ENCODE measurements at regions not wholly inside any gene's neighbourhood (a gene's known extent, or its start where the extent isn't known, plus 50 kb on each side); places are given as distances from the start of the nearest gene placed in this dataset.

DNA sequence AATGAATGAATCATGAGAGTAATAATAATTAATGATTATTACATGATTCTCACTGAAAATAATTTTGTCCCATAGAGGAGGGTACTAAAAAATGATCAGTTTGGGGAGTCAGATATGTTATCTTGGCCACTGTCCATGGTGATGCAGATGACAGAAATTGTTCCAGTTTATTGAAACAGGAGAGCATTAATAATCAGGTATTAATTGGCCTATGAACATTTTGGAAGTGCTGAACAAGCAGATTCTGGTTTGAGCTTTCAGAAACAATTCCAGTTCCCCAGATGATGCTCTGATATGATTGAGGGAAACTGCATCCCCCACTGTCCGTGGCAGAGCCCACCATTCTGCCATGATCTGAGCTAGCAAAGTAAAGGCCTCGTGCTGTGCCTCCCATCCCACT, 345.2 kb downstream of the ZSWIM6 start:
- DNase-seq (no peak), ATAC-seq (no peak)
- no peaks in the 10 kb centered on the region for H3K4me1 Mint-ChIP-seq
- no peak overlapping the region for H3K27ac Mint-ChIP-seq
- no peak overlapping the region for H3K4me3 Mint-ChIP-seq
- no peaks in the 10 kb centered on the region for H3K36me3 Mint-ChIP-seq (ENCODE audit: low read depth)
- H3K27me3 Mint-ChIP-seq = peaks cover 3% of the 10 kb centered on the region
- no peaks in the 10 kb centered on the region for H3K9me3 Mint-ChIP-seq

DNA sequence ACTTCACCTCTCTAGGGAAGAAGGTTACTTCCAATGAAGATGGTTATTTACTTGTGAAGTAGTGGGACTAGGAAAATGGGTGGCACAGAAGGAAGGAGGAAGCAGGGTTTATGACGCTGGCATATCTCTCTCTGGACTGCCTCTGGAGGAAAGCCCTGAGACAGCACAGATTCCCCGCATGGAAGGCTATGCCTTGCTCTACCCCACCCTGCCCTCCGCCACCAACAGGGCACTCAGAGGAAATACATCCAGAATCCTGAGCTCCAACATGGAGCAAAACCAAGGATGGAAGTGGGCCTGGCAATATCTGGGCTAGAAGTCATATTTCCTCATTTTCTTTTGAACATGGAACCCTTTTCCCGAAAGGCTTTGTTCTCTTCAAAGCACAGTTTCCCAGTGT, 346.9 kb downstream of the ZSWIM6 start:
- no peak for DNase-seq
- ATAC-seq = no peak
- Mint-ChIP-seq H3K36me3 (ENCODE audit: low read depth) (no peaks in the 10 kb centered on the region), H3K9me3 (no peaks in the 10 kb centered on the region), H3K27ac (no peak overlapping the region), H3K4me3 (no peak overlapping the region), H3K27me3 (peaks cover 3% of the 10 kb centered on the region), H3K4me1 (no peaks in the 10 kb centered on the region)

DNA sequence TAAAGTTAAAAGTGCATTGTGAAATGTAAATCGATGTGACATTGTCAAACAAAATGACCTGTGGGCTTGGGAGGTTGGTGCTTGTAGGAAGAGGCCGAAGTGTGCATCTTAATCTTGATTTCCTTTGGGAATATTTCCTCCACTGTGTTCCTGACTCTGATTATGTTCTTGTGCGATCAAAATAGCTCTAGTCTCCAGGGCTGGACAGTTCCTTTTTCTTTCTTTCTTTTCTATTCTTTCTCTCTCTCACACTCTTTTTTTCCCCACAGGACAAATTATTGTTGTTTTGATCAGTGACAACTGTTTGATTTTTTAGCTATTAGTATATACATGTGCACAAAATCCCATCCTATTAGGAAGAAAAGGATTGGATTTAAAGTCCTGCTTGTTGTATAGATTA, 347.5 kb downstream of the ZSWIM6 start:
- ATAC-seq = no peak
- H3K27me3 Mint-ChIP-seq = peaks cover 5% of the 10 kb centered on the region
- H3K27ac Mint-ChIP-seq = no peak overlapping the region
- DNase-seq = no peak
- no peaks in the 10 kb centered on the region for H3K36me3 Mint-ChIP-seq (ENCODE audit: low read depth)
- H3K4me1 Mint-ChIP-seq = no peaks in the 10 kb centered on the region
- no peak overlapping the region for H3K4me3 Mint-ChIP-seq
- H3K9me3 Mint-ChIP-seq = no peaks in the 10 kb centered on the region

DNA sequence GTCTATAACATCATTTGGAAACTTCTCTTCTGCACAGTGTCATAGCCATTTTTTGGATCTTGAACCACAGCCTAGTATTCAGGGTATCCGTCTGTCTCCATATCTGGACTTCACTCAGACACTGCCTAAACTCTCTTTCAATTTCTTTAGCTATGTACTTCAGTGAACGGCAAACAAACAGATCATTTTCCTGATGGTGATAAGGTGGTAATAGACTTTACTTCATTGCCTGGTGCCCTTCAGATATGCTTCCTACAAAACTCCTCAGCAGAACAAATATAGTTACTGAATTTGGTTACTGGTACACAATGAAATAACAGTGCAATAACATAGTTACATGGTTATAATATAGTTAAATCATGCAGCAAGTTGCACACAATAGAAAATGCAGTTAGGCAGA, 348.2 kb downstream of the ZSWIM6 start:
- no peaks in the 10 kb centered on the region for H3K4me1 Mint-ChIP-seq
- no peak for ATAC-seq
- H3K4me3 Mint-ChIP-seq = no peak overlapping the region
- no peak for DNase-seq
- H3K36me3 Mint-ChIP-seq (ENCODE audit: low read depth) = no peaks in the 10 kb centered on the region
- H3K27me3 Mint-ChIP-seq = peaks cover 6% of the 10 kb centered on the region
- H3K9me3 Mint-ChIP-seq = no peaks in the 10 kb centered on the region
- no peak overlapping the region for H3K27ac Mint-ChIP-seq

DNA sequence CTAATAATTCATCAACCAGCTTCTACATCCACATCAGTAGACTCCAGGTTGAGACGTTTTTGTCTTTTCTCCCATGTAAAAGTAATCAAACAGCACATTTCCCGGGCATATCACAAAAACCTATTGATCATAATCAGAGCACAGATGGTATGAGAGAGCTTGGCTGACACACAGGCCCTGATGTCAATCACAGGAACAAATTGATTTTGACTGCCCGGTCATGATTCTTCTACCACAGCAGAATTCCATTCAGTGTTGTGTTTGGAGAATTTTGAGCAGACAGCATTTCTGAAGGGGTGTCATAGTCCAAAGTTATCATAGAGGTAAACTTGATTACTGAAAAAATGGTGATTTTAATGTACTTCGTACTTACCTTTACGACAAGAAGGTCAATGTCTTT, 351.1 kb downstream of the ZSWIM6 start:
- ATAC-seq (no peak), DNase-seq (no peak)
- Mint-ChIP-seq H3K27me3 (peaks cover 17% of the 10 kb centered on the region), H3K9me3 (no peaks in the 10 kb centered on the region), H3K27ac (no peak overlapping the region), H3K4me3 (no peak overlapping the region), H3K4me1 (no peaks in the 10 kb centered on the region), H3K36me3 (ENCODE audit: low read depth) (no peaks in the 10 kb centered on the region)

DNA sequence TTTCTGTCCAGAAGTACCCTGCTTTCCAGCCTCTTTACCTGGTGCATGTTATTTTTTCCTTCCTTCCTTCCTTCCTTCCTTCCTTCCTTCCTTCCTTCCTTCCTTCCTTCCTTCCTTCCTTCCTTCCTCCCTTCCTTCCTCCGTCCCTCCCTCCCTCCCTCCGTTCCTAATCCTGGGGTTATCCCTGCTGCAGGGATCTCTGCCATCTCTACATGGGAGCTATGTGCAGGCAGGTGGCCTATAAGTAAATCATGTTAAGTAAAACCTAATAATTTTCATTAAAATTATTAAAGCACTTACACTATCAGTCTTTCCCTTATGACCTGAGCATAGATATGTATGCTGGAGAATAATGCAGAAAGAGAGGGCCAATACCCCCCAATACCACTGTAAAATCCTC, 351.9 kb downstream of the ZSWIM6 start:
- H3K9me3 Mint-ChIP-seq = no peaks in the 10 kb centered on the region
- DNase-seq (no peak), ATAC-seq (no peak)
- no peaks in the 10 kb centered on the region for H3K4me1 Mint-ChIP-seq
- no peak overlapping the region for H3K4me3 Mint-ChIP-seq
- peaks cover 17% of the 10 kb centered on the region for H3K27me3 Mint-ChIP-seq
- H3K27ac Mint-ChIP-seq = no peak overlapping the region
- H3K36me3 Mint-ChIP-seq (ENCODE audit: low read depth) = no peaks in the 10 kb centered on the region

DNA sequence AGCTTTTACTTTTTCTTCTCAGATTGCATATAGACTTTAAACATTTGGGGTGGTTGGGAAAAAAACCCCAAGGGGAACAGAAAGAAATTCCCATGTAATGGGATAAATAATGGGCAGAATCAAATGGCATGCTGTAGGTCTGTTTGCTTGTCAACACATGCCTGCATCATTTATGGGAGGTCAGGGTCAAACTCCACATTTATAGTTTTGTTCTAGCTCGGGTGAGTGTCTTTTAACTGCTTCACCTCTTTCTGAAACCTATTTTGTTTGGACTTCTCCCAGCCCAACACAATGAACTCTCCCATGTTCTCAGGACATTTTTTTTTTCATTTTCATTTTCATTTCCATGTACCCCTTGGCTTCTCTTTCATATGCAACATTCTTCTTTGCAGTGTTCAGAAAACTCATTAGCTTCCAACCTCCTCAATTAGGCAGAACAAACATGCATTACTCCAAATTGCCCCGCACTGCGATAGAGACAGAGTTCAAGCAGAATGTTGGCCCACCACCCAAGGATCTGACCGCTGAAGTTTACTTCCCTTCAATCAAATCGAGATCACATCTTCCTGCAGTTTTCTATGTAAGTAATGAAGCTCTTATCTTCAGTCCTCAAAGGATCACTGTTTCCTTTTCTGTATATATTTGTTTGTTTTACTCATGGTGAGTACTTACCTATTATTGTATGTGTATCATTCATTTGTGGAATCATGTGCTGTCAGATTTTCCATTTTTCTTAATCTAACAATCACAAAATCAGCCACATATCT, 354.6 kb downstream of the ZSWIM6 start:
- H3K36me3 Mint-ChIP-seq (ENCODE audit: low read depth) = no peaks in the 10 kb centered on the region
- peaks cover 24% of the 10 kb centered on the region for H3K27me3 Mint-ChIP-seq
- no peaks in the 10 kb centered on the region for H3K4me1 Mint-ChIP-seq
- no peaks in the 10 kb centered on the region for H3K9me3 Mint-ChIP-seq
- no peak overlapping the region for H3K27ac Mint-ChIP-seq
- ATAC-seq (no peak), DNase-seq (no peak)
- no peak overlapping the region for H3K4me3 Mint-ChIP-seq

DNA sequence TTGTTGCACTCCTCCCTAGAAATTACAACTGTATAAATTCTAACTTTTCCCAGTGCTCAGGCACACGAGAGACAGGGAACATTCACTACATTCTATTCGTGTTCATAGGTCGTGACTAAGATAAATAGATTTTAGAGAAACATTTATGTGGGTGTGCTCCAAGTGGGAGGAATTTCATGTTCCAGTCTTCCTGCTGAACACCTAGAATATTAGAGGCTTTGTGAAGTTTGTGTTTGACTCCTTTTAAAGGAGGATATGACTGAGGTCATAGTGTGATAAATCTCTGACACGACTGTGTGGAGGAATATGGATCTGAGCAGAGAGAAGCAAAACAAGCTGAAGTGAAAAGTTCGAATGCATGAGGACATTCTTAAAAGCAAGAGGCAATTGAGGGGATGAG, 355.3 kb downstream of the ZSWIM6 start:
- Mint-ChIP-seq H3K4me3 (no peak overlapping the region), H3K9me3 (no peaks in the 10 kb centered on the region), H3K4me1 (no peaks in the 10 kb centered on the region), H3K27me3 (peaks cover 24% of the 10 kb centered on the region), H3K27ac (no peak overlapping the region), H3K36me3 (ENCODE audit: low read depth) (no peaks in the 10 kb centered on the region)
- ATAC-seq = no peak
- DNase-seq = no peak

DNA sequence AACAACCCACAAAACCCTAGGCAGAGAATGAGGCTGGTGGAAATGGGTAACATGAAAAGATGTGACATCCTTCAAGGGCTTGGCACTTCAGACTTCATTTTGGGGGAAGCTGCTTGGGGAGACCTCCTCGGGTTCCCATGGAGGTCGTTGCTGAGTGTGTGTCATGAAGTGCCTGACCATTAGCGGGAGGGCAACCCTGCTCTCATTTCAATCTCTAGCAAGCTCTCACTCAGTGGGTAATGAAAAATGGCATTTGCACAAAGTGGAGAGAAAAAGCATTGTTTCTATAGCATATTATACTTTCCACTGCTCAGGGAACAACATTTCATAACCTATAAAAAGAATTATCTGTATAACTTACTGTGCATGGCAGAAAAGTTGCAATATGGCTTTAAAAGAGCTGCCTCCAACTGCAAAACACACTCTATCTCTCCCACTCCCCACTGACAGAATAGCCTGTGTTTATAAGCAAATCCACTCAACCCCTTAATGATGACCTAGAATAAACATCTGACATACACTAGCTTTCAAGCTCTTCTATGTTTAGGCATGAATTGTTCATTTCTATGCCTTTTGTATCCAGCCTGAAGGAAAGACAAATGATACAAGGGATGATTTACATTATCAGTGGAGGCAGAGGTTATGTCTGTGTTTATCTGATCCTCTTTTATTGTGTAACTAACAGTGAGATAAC, 357.2 kb downstream of the ZSWIM6 start:
- no peaks in the 10 kb centered on the region for H3K36me3 Mint-ChIP-seq (ENCODE audit: low read depth)
- DNase-seq (no peak), ATAC-seq (no peak)
- peaks cover 26% of the 10 kb centered on the region for H3K27me3 Mint-ChIP-seq
- no peaks in the 10 kb centered on the region for H3K4me1 Mint-ChIP-seq
- H3K9me3 Mint-ChIP-seq = peaks cover 7% of the 10 kb centered on the region
- no peak overlapping the region for H3K27ac Mint-ChIP-seq
- H3K4me3 Mint-ChIP-seq = no peak overlapping the region

DNA sequence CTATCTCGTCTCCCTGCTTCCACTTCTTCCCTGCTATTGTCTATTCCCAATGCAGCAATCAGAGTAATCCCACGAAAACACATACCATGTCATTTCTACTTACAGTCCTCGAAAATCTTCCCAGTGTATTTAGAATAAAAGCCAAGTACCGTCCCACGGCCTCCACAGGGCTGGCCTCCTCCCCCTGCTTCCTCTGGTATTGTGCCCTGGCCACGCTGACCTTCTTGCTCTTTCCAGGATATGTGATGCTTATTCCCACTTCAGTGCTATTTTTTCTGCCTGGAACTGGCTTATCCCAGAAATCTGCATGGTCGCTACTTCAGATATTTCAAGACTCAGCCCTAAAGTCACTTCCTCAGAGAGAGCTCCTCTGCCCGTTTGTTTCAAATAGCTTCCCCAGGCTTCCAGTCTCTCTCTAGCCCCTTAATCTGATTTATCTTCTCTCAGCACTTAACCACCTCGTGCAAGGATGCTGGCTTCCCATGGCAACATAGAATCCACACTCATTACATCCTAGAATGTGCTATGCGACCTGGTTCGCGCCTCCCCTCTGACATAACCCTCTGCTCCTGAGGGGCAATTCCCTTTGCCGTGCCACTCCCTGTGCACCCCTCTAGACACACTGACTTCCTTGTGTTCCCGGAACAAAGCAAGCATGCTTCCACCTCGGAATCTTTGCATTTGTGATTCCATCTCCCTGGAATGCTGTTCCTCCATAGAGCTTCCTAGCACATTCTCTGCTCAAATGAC, 365.9 kb downstream of the ZSWIM6 start:
- Mint-ChIP-seq H3K27me3 (peaks cover 7% of the 10 kb centered on the region), H3K4me1 (no peaks in the 10 kb centered on the region), H3K36me3 (ENCODE audit: low read depth) (no peaks in the 10 kb centered on the region), H3K4me3 (no peak overlapping the region), H3K9me3 (peaks cover 10% of the 10 kb centered on the region), H3K27ac (no peak overlapping the region)
- no peak for DNase-seq
- ATAC-seq = no peak

DNA sequence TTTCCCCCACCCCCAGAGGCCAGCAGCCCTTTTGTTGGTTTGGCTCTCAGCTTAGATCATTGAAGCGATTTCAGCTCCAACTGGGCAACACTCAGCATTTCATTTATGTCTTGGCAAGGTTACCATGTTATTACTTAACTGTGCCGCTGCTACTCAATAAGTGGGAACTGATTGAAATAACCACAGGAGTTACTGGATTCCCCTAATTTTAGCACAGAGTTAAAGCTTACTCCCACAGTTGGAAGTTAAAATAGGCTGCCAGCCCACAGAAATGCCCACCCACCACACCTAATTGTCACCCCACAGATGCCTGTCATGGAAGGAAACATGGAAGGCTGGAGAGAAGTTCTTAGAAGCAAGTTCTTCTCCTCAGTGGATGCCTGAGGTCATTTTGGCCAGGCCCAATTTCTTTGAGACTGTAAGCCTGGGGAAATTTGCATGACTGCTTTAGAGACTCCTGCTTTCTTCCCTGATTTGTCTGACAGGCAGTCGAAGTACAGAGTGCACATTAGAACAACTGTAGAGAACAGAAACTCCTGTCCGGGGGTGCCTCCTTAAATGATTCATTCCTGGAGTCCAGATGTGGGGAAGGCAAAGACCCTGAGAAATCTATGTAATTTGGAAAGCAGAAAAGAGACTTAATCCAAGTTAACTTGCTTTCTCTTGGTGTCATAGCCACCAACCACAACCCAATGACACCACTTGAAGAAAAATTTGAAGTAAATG, 370.0 kb downstream of the ZSWIM6 start:
- no peaks in the 10 kb centered on the region for H3K9me3 Mint-ChIP-seq

DNA sequence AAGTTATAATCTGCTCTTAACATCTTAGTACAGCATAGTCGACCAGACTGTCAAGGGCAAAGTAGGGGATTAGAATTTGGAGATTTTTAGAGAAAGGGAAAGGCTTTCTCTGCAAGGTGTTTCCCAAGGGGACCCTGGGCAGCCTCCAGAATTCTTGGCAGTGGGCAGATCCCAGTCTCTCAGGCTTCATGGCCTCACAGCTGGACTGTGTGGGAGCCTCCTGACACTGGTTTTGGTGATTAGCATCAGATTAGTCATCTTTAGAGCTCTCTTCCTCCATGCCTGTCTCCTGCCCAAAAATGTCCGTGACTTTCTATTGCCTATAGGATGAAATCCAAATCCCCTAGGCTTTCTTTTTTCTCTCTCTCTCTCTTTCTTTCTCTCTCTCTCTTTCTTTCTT, 370.7 kb downstream of the ZSWIM6 start:
- H3K27me3 Mint-ChIP-seq = peaks cover 15% of the 10 kb centered on the region
- H3K27ac Mint-ChIP-seq = no peak overlapping the region
- DNase-seq = no peak
- no peaks in the 10 kb centered on the region for H3K36me3 Mint-ChIP-seq (ENCODE audit: low read depth)
- no peak overlapping the region for H3K4me3 Mint-ChIP-seq
- no peaks in the 10 kb centered on the region for H3K9me3 Mint-ChIP-seq
- no peak for ATAC-seq
- no peaks in the 10 kb centered on the region for H3K4me1 Mint-ChIP-seq

More for the DNA sequence above, 370.0 kb downstream of the ZSWIM6 start:
- peaks cover 15% of the 10 kb centered on the region for H3K27me3 Mint-ChIP-seq
- H3K4me3 Mint-ChIP-seq = no peak overlapping the region
- H3K4me1 Mint-ChIP-seq = no peaks in the 10 kb centered on the region
- no peak for DNase-seq
- ATAC-seq = no peak
- no peak overlapping the region for H3K27ac Mint-ChIP-seq
- no peaks in the 10 kb centered on the region for H3K36me3 Mint-ChIP-seq (ENCODE audit: low read depth)

DNA sequence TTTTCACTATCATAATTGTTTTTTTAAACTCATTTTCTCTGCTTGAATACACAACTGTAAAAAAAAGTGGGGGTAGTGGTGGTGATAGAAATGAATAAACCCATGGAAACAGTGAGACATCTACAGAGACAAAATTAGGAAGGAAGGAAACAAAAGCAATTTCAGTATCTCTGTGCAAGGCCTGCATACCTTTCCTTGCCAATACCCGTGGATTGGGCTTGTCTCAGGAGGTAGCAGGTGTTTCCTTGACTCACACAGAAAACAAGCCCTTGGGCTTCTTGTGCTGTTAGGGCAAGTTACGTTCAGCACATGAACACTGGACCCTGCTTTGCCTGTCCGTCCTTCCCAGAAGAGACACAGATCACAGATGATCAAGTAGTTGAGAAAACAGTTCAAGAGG, 372.2 kb downstream of the ZSWIM6 start:
- no peak overlapping the region for H3K4me3 Mint-ChIP-seq
- no peak for ATAC-seq
- H3K4me1 Mint-ChIP-seq = no peaks in the 10 kb centered on the region
- H3K27me3 Mint-ChIP-seq = peaks cover 17% of the 10 kb centered on the region
- H3K27ac Mint-ChIP-seq = no peak overlapping the region
- no peaks in the 10 kb centered on the region for H3K36me3 Mint-ChIP-seq (ENCODE audit: low read depth)
- H3K9me3 Mint-ChIP-seq = no peaks in the 10 kb centered on the region
- DNase-seq = no peak

DNA sequence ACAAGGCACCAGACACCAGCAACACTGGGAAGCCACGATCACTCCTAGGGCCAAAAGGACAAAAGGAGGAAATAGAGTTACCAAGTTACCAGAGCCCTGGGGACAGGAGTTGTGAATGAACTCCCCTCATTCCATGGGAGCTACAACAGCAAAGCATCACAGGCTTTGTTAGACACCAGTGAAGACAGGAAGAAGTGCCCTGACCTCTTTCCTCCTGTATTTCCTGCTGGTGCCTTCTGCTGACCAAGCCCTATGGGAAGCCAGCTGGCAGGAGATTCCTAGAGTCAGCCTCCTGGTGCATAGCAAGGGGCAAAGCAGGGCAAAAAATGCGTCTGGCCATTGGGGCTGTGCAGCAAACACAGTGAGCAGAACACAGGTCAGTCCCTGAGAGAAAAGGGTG, 374.7 kb downstream of the ZSWIM6 start:
- ATAC-seq = no peak
- H3K27me3 Mint-ChIP-seq = peaks cover 17% of the 10 kb centered on the region
- H3K9me3 Mint-ChIP-seq = peaks cover 4% of the 10 kb centered on the region
- H3K4me1 Mint-ChIP-seq = no peaks in the 10 kb centered on the region
- no peak overlapping the region for H3K4me3 Mint-ChIP-seq
- H3K36me3 Mint-ChIP-seq (ENCODE audit: low read depth) = no peaks in the 10 kb centered on the region
- no peak for DNase-seq
- no peak overlapping the region for H3K27ac Mint-ChIP-seq
